ENCODE measurements at regions not wholly inside any gene's neighbourhood (a gene's known extent, or its start where the extent isn't known, plus 50 kb on each side); places are given as distances from the start of the nearest gene placed in this dataset.

- TF ChIP-seq ZNF274 (IDR thresholded peaks at IDR 0.05; ENCODE audit: borderline replicate concordance, extremely low read depth, low read length) (no peak), SP1 (IDR thresholded peaks at IDR 0.05; ENCODE audit: low read depth, low read length) (no peak), RXRA (IDR thresholded peaks at IDR 0.05; ENCODE audit: insufficient read depth, low read depth, low read length) (no peak), YY1 (IDR thresholded peaks at IDR 0.05; ENCODE audit: low read depth, low read length) (no peak), GABPA (IDR thresholded peaks at IDR 0.05; ENCODE audit: borderline replicate concordance, insufficient read depth, low read length) (no peak), POLR2A (IDR thresholded peaks at IDR 0.05; ENCODE audit: control extremely low read depth in 1 of 2, low read depth in 2 of 2, low read length in 2 of 2) (no peak)
Observed at GRCh38 chr20:60820918-60821317, 431.1 kb upstream of the CDH4 start.

Data from H1 (cell line).